HepG2 (cell line): ENCODE measurements at regions not wholly inside any gene's neighbourhood (a gene's known extent, or its start where the extent isn't known, plus 50 kb on each side); places are given as distances from the start of the nearest gene placed in this dataset.

Experiments used
- CEBPG ChIP-seq: IDR thresholded peaks from 2 replicates; pipeline ENCODE4 v1.6.1; 2016
- CENPT ChIP-seq: sonication (generic); formaldehyde crosslinking; IDR thresholded peaks from 2 replicates; pipeline ENCODE4 v1.8.0; 2022; ENCODE audit warnings: low read depth, mild to moderate bottlenecking, moderate library complexity, missing genetic modification reagents
- CTCF ChIP-seq: sonication (generic); formaldehyde crosslinking; IDR thresholded peaks from 2 replicates; pipeline ENCODE4 v1.5.0; 2020; ENCODE audit warnings: mild to moderate bottlenecking, missing genetic modification reagents, moderate library complexity
- EZH2 ChIP-seq: conservative IDR thresholded peaks from 2 replicates; pipeline ENCODE4 v1.6.1; 2012; ENCODE audit warnings: mild to moderate bottlenecking, low read depth, low read length, moderate library complexity
- NR2F2 ChIP-seq: IDR thresholded peaks from 2 replicates; pipeline ENCODE4 v1.6.1; 2012; ENCODE audit warnings: low read depth, inconsistent platforms, borderline replicate concordance
- SIN3A ChIP-seq: IDR thresholded peaks from 2 replicates; pipeline ENCODE4 v1.6.1; 2011; ENCODE audit warnings: low read depth, mild to moderate bottlenecking, control low read depth, low read length, borderline replicate concordance
- ZNF362 ChIP-seq: sonication (generic); formaldehyde crosslinking; IDR thresholded peaks from 2 replicates; pipeline ENCODE4 v1.4.0; 2020; ENCODE audit warnings: missing genetic modification reagents, mild to moderate bottlenecking, borderline replicate concordance

- TF ChIP-seq CENPT (CRISPR knock-in tag): no peak
- TF ChIP-seq EZH2: no peak
- no peak for TF ChIP-seq CTCF
- TF ChIP-seq NR2F2: no peak
- no peak for TF ChIP-seq ZNF362 (CRISPR knock-in tag)
- TF ChIP-seq SIN3A: no peak
- no peak for TF ChIP-seq CEBPG (CRISPR knock-in tag)
Observed at GRCh38 chr4:162322054-162322453, 158.3 kb upstream of the FSTL5 start.
